HCT116 (cell line): ENCODE measurements at regions not wholly inside any gene's neighbourhood (a gene's known extent, or its start where the extent isn't known, plus 50 kb on each side); places are given as distances from the start of the nearest gene placed in this dataset.

ENCODE experiments used
- ATF3 ChIP-seq: IDR thresholded peaks from 2 replicates; pipeline ENCODE4 v1.6.1; 2012
- CTCF ChIP-seq, 3 experiments: fragments of 200-600 bp in 1 of 3; sonication (generic) in 1 of 3; IDR thresholded peaks in 2 of 3; conservative IDR thresholded peaks in 1 of 3; 2 replicates each; pipeline ENCODE4 v1.5.1; 2012 to 2017; ENCODE audit warnings: low read depth in 2 of 3, low read length in 2 of 3, antibody characterized with exemption in 1 of 3, borderline replicate concordance in 1 of 3, control low read depth in 1 of 3, mild to moderate bottlenecking in 1 of 3, mixed read lengths in 1 of 3, mixed run types in 1 of 3, moderate library complexity in 1 of 3; ENCODE audit not compliant: insufficient read depth in 1 of 3
- EGR1 ChIP-seq: IDR thresholded peaks from 2 replicates; pipeline ENCODE4 v1.6.1; 2012; ENCODE audit warnings: low read depth
- EZH2phosphoT487 ChIP-seq: fragments of 200-600 bp; IDR thresholded peaks from 2 replicates; pipeline ENCODE4 v1.6.1; 2018; ENCODE audit warnings: antibody characterized with exemption, borderline replicate concordance
- FOSL1 ChIP-seq: IDR thresholded peaks from 2 replicates; pipeline ENCODE4 v1.6.1; 2012; ENCODE audit warnings: low read depth
- POLR2A ChIP-seq: IDR thresholded peaks from 2 replicates; pipeline ENCODE4 v1.7.0; 2011; ENCODE audit warnings: borderline replicate concordance; ENCODE audit not compliant: insufficient read depth, insufficient read length; ENCODE audit errors: extremely low read depth
- REST ChIP-seq: IDR thresholded peaks from 2 replicates; pipeline ENCODE4 v1.6.1; 2012; ENCODE audit warnings: low read depth
- YY1 ChIP-seq: IDR thresholded peaks from 2 replicates; pipeline ENCODE4 v1.6.1; 2011; ENCODE audit warnings: low read length, low read depth, moderate library complexity, mild to moderate bottlenecking; ENCODE audit not compliant: insufficient replicate concordance; ENCODE audit errors: extremely low read depth
- TF ChIP-seq, protein P1 (sequence below): IDR thresholded peaks from 2 replicates; pipeline ENCODE4 v1.6.1; 2012

GRCh38 chr17:5869041-5869745, 201.0 kb upstream of the WSCD1 start:
- no peak for TF ChIP-seq CTCF (IDR thresholded peaks at IDR 0.05 in 2 of 3, conservative IDR thresholded peaks at IDR 0.05 in 1 of 3; ENCODE audit: borderline replicate concordance in 1 of 3, insufficient read depth in 1 of 3, low read depth in 2 of 3, low read length in 2 of 3)
- TF ChIP-seq ATF3 = no peak
- no peak for TF ChIP-seq EZH2phosphoT487
- TF ChIP-seq REST = no peak
- no peak for TF ChIP-seq FOSL1
- TF ChIP-seq YY1 = no peak
- TF ChIP-seq EGR1 = no peak
- TF ChIP-seq POLR2A = no peak
- TF ChIP-seq, protein P1, sequence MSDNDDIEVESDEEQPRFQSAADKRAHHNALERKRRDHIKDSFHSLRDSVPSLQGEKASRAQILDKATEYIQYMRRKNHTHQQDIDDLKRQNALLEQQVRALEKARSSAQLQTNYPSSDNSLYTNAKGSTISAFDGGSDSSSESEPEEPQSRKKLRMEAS = no peak
